ENCODE measurements at regions not wholly inside any gene's neighbourhood (a gene's known extent, or its start where the extent isn't known, plus 50 kb on each side); places are given as distances from the start of the nearest gene placed in this dataset.

GRCh38 chr15:93420477-93420876 lies 331.5 kb upstream of the RGMA start:
- H4K91ac ChIP-seq (replicated peaks; ENCODE audit: insufficient read length, low read length), result no peak overlapping the region
- no peaks in the 10 kb centered on the region for H3K36me3 ChIP-seq (ENCODE audit: control insufficient read depth in 2 of 4, insufficient read depth in 4 of 4, low read length in 3 of 4)
- no peaks in the 10 kb centered on the region; a peak in 1 of 4 replicates for H3K9me3 ChIP-seq (ENCODE audit: insufficient read depth in 2 of 2, low read depth in 1 of 2, low read length in 1 of 2)
- no peak overlapping the region for H3K4ac ChIP-seq (replicated peaks; ENCODE audit: insufficient read length, low read depth, low read length)
- no peak overlapping the region for H3K23ac ChIP-seq (ENCODE audit: insufficient read length)
- no peak overlapping the region for H4K5ac ChIP-seq (ENCODE audit: insufficient read length, low read depth, low read length)
- POLR2A ChIA-PET (ENCODE audit: partially characterized antibody), result no interaction called here
- no peak overlapping the region for H3K4me3 ChIP-seq (ENCODE audit: extremely low read depth in 1 of 4, insufficient read depth in 2 of 4, low read depth in 3 of 4, low read length in 4 of 4)
- CTCF ChIA-PET (ENCODE audit: partially characterized antibody), result interaction anchor here (0.6 to 1.3 kb wide), 2 partner anchors 10 to 243 kb away, joined by 3 to 5 read pairs; no protein-coding TSS in a partner anchor
- H3K27ac ChIP-seq (ENCODE audit: low read depth, low read length), result no peak overlapping the region
- H2AFZ ChIP-seq (ENCODE audit: low read length), result no peak overlapping the region
- H2AK5ac ChIP-seq (ENCODE audit: low read depth, low read length), result no peak overlapping the region
- no peaks in the 10 kb centered on the region for H3K79me1 ChIP-seq (ENCODE audit: low read depth, low read length)
- H3K79me2 ChIP-seq (ENCODE audit: control insufficient read depth in 1 of 2, insufficient read depth in 2 of 2, low read length in 2 of 2), result no peaks in the 10 kb centered on the region
- no peak overlapping the region for H3K56ac ChIP-seq (replicated peaks; ENCODE audit: insufficient read length, low read depth, low read length)
- no peaks in the 10 kb centered on the region for H3K27me3 ChIP-seq (replicated peaks in 1 of 4; ENCODE audit: control insufficient read depth in 3 of 4, extremely low read depth in 1 of 4, insufficient read depth in 3 of 4, low read length in 3 of 4)
- H2BK120ac ChIP-seq (replicated peaks; ENCODE audit: low read depth, low read length), result no peak overlapping the region
- no peak overlapping the region for H4K8ac ChIP-seq (ENCODE audit: extremely low read depth, insufficient read depth, low read length)
- H3K14ac ChIP-seq (ENCODE audit: insufficient read length), result no peak overlapping the region
- H2BK5ac ChIP-seq (ENCODE audit: low read depth, low read length), result no peak overlapping the region
- FAIRE-seq (no peak), DNase-seq (ENCODE audit: low read depth in 1 of 2, low spot score in 2 of 2) (no peak)
- H2BK15ac ChIP-seq (ENCODE audit: low read length), result no peak overlapping the region
- WGBS, 2 experiments (ENCODE audit: extremely low coverage in 1 of 2, insufficient coverage in 1 of 2, insufficient read length in 1 of 2, insufficient replicate concordance in 2 of 2, low coverage in 1 of 2, low lambda C conversion rate in 2 of 2, missing lambda C conversion rate in 1 of 2), result 88% methylated on average over 7 of the region's 7 CpGs; no CpG with 5 or more reads in 1 of the 2 experiments
- H3K23me2 ChIP-seq (ENCODE audit: low read depth, low read length), result 0 out of 2 replicates have a peak, but pooled peaks cover 3% of the 10 kb centered on the region
- no peaks in the 10 kb centered on the region for H3K4me1 ChIP-seq (replicated peaks in 1 of 4; ENCODE audit: control insufficient read depth in 3 of 4, insufficient read depth in 4 of 4, low read length in 3 of 4)
- no peak overlapping the region for H3K18ac ChIP-seq (ENCODE audit: extremely low read depth, low read length)
- H3K9ac ChIP-seq (replicated peaks in 1 of 4; ENCODE audit: extremely low read depth in 1 of 4, low read depth in 3 of 4, low read length in 3 of 4), result no peak overlapping the region
- H3K4me2 ChIP-seq (ENCODE audit: insufficient read depth in 1 of 2, low read depth in 2 of 2, low read length in 2 of 2), result no peak overlapping the region
- no peak overlapping the region for H2BK20ac ChIP-seq (ENCODE audit: low read length)
- H4K20me1 ChIP-seq (replicated peaks in 1 of 2; ENCODE audit: control insufficient read depth in 1 of 2, insufficient read depth in 2 of 2, low read length in 2 of 2), result no peaks in the 10 kb centered on the region
- TF ChIP-seq SIX5 (IDR thresholded peaks at IDR 0.05; ENCODE audit: low read depth, low read length), result no peak
- no peak for TF ChIP-seq ZNF274 (IDR thresholded peaks at IDR 0.05; ENCODE audit: borderline replicate concordance, extremely low read depth, low read length)
- TF ChIP-seq CTBP2 (IDR thresholded peaks at IDR 0.05; ENCODE audit: borderline replicate concordance, insufficient read depth, insufficient read length, low read length), result no peak
- TF ChIP-seq KDM4A (IDR thresholded peaks at IDR 0.05; ENCODE audit: low read depth, low read length, severe bottlenecking), result no peak
- no peak for TF ChIP-seq SP2 (IDR thresholded peaks at IDR 0.05; ENCODE audit: low read length)
- no peak for TF ChIP-seq EGR1 (IDR thresholded peaks at IDR 0.05; ENCODE audit: borderline replicate concordance, low read depth, low read length)
- no peak for TF ChIP-seq PHF8 (conservative IDR thresholded peaks at IDR 0.05; ENCODE audit: low read depth, low read length)
- no peak for TF ChIP-seq TEAD4 (IDR thresholded peaks at IDR 0.05; ENCODE audit: low read depth, low read length)
- no peak for TF ChIP-seq RBBP5 (IDR thresholded peaks at IDR 0.05; ENCODE audit: borderline replicate concordance, low read depth, low read length)
- no peak for TF ChIP-seq RFX5 (IDR thresholded peaks at IDR 0.05; ENCODE audit: borderline replicate concordance, low read depth, low read length)
- TF ChIP-seq SAP30 (IDR thresholded peaks at IDR 0.05; ENCODE audit: insufficient read depth, insufficient replicate concordance, low read length), result no peak
- no peak overlapping the region for H2BK12ac ChIP-seq (ENCODE audit: low read depth, low read length)

All from H1 (cell line).